HG02588 (cell line): ENCODE measurements at regions not wholly inside any gene's neighbourhood (a gene's known extent, or its start where the extent isn't known, plus 50 kb on each side); places are given as distances from the start of the nearest gene placed in this dataset.

ENCODE experiments used
- ATAC-seq: cut with Tn5 transposase; IDR thresholded peaks from one replicate; pipeline ENCODE4 v1.9.1; 2021; ENCODE audit warnings: mild to moderate bottlenecking, moderate library complexity; ENCODE audit not compliant: unreplicated experiment

- no peak for ATAC-seq
Measured at GRCh38 chr15:95567686-95568085, 762.8 kb upstream of the NR2F2 start.

- no peak for ATAC-seq
Measured at GRCh38 chr15:95574053-95574452, 756.4 kb upstream of the NR2F2 start.

- ATAC-seq: no peak
Measured at GRCh38 chr15:95577927-95578326, 752.6 kb upstream of the NR2F2 start.

- no peak for ATAC-seq
Measured at GRCh38 chr15:95580121-95580520, 750.4 kb upstream of the NR2F2 start.

- ATAC-seq: no peak
Measured at GRCh38 chr15:95581595-95581994, 748.9 kb upstream of the NR2F2 start.

GRCh38 chr15:95584088-95584487 is 746.4 kb upstream of the NR2F2 start:
- no peak for ATAC-seq

GRCh38 chr15:95588056-95588455 is 742.4 kb upstream of the NR2F2 start:
- no peak for ATAC-seq

GRCh38 chr15:95590533-95591044 is 739.9 kb upstream of the NR2F2 start:
- ATAC-seq: no peak

GRCh38 chr15:95591270-95591669 is 739.2 kb upstream of the NR2F2 start:
- no peak for ATAC-seq

GRCh38 chr15:95591886-95592285 is 738.6 kb upstream of the NR2F2 start:
- ATAC-seq: no peak

GRCh38 chr15:95594496-95594895 is 736.0 kb upstream of the NR2F2 start:
- ATAC-seq: no peak

- no peak for ATAC-seq
Measured at GRCh38 chr15:95595759-95596158, 734.7 kb upstream of the NR2F2 start.

GRCh38 chr15:95596496-95596895 is 734.0 kb upstream of the NR2F2 start:
- no peak for ATAC-seq

- no peak for ATAC-seq
Measured at GRCh38 chr15:95598251-95598855, 732.1 kb upstream of the NR2F2 start.

GRCh38 chr15:95600367-95600766 is 730.1 kb upstream of the NR2F2 start:
- no peak for ATAC-seq

GRCh38 chr15:95600884-95601283 is 729.6 kb upstream of the NR2F2 start:
- no peak for ATAC-seq

GRCh38 chr15:95601525-95601924 is 729.0 kb upstream of the NR2F2 start:
- ATAC-seq: no peak

GRCh38 chr15:95603802-95604201 is 726.7 kb upstream of the NR2F2 start:
- ATAC-seq: no peak

GRCh38 chr15:95604634-95605036 is 725.9 kb upstream of the NR2F2 start:
- ATAC-seq: no peak

GRCh38 chr15:95605098-95605497 is 725.4 kb upstream of the NR2F2 start:
- no peak for ATAC-seq

GRCh38 chr15:95606551-95606950 is 723.9 kb upstream of the NR2F2 start:
- no peak for ATAC-seq

GRCh38 chr15:95608371-95608770 is 722.1 kb upstream of the NR2F2 start:
- ATAC-seq: no peak

- no peak for ATAC-seq
Measured at GRCh38 chr15:95609096-95609495, 721.4 kb upstream of the NR2F2 start.
